Activated naive CD4-positive, alpha-beta T cell (primary cell): ENCODE measurements at regions not wholly inside any gene's neighbourhood (a gene's known extent, or its start where the extent isn't known, plus 50 kb on each side); places are given as distances from the start of the nearest gene placed in this dataset.

ENCODE experiments used
- DNase-seq, 4 experiments: peaks; one replicate each; lab custom pipeline; 2025; lab: John Stamatoyannopoulos, UW

DNA sequence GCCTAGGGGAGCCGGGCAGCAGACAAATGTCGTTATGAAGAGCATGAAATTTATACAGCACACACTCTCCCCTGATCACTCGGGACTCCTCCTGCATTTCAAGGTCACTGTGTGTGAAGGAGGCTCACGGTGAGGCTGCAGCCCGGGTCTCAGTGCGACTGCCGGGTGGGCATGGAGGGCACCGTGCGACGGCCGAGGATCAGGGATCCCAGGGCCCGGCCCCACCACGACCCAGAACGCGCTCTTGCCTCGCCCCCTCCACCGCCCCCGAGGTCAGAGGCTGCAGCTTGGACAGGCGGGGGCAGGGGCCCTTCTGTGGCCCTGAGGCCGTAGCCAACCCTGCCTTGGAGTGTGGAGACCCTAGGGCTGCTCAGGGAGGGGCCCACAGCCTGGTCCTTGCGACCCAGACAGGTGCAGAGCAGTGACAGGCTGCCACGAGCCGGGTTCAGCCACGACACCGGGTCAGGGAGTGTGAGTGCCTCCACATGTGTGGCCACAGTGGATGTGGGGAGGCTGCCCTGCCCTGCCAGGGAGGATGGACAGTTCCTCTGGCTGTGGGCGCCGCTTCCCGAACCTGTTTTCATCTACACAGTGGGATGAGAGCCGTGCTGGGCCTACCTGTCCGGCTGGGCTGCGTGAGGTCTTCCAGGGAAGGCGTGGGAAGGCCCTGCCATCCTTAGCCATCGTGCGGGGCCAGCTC is 89.3 kb upstream of the NKX1-1 start:
- DNase-seq, result no peak

DNA sequence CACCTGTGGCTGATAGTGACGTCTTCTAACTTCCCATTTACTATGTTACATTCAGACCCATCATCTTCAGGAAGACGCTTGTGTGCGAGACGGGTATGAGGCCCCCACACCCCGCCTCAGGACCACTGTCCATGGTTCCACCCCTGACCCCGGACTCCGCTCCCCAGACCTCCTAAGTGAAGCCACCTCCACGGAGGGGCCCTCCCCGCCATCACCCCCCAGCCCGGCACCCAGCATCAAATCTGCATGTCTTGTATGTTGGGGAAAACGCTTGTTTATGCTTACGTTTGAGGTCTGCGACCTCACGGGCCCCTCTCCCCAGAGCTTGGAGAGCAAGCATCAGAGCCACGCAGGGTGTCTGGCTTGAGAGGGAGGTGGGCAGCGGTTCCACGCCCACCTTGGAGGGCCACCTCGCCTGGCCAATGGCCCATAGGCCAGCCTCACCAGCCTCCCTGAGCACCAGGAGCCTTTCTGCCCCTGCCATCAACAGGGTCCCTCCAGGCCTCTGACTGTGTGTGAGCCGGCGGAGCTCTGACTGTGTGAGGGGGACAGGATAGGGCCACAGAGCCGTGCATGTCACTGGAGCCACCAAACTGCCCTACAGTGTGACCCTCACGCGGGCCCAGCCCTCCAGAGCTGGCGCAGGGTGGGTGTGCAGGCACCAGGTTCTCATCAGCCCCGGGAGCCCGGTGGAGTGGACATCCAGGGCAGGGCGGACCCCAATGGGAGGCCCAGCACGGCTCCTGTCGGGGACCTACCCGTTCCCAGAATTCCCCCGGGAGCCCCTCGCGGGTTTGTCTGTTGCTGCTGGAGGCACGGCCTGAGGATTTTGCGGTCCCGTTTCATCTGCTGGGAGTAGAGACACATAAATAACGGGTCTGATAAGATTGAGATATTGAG is 88.4 kb upstream of the NKX1-1 start:
- DNase-seq, result no peak

- DNase-seq, result no peak
These were observed 87.5 kb upstream of the NKX1-1 start for GRCh38 chr4:1493540-1494287.

DNA sequence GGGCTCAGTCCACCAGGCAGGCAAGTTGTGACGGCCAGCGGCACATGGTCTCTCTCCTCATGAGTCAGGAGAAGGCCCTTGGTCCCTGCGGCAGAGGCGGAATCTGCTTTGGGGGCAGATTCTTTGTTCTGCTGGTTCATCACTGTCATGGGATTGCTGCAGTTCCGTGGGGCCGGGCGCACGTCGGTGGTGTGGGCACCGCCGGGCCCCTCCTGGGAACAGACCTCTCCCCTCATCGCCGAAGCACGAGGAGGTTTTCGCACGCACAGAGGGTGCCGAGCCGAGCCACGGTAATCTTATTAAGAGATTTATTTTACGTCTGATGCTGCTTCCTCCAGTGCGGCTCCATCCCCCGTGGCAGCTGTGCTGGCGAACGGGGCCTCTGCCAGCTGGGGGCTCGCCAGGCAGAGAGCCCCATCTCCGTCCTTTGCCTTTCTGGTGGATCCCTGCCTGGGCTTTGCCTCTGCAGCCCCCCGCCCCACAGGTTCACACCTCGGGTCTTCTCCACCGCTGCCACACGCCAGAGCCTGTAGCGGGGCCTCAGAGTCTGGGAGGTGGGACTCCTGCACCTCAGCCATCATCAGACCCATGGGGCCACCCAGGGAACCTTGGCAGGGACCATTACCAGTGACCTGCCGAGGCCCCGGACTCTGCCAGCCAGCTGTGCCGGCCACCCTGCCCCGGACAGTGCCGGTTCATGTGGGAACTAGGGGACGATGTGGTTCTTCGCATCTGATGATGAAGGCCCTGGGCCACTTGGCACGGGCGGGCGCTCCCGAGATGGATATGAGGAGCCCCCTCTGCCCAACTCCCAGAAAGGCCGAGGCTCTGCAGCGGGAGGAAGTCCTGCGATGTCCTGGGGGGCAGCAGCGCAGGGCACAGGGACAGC is 86.7 kb upstream of the NKX1-1 start:
- DNase-seq, result no peak

DNA sequence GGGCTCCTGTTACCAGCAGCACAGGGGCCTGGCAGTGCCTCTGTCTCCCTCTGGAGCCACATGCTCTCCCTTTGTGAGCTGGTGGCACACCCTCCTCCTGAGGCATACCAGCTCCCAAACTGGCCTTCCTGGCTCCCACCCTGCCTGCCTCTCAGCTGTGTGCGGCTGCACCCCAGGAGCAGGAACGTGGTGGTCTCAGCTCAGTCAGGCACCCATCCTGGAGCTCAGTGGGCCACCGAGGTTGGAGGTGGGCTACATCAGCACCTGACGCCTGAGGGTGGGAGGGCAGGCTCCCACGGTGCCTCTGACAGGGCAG is 85.9 kb upstream of the NKX1-1 start:
- no peak for DNase-seq

- DNase-seq, result no peak
These were observed 85.3 kb upstream of the NKX1-1 start for GRCh38 chr4:1491328-1492141.

GRCh38 chr4:1490654-1491327 is 84.5 kb upstream of the NKX1-1 start:
- no peak for DNase-seq

DNA sequence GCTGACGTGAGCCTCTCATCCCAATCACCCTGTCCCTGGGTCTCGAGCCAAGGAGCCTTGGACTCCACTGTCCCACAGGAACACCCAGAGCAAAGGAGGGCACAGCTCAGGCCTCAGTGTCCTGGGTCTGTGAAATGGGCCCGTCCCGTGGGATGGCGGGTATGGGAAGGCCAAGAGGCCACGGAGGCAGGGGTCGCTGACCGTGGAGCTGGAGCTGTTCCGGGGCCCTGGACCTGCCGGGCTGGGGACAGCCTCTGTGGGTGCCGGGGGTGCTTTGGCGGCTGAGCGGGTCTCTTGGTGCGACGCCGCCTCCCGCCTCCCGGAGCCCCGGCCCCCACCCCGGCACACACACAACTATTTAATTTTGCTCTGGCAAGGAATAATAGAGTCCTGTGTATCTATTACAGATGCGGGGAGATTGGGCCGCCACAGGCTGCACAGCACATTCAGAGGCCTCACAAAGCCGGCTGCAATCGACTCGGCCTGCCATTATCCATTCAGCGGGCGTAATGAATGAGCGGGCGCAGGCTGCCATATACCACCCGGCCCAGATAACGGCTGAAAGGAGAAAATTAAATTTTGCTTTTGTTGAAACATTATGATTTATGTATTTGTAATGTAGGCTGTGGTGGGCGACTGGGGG is 83.9 kb upstream of the NKX1-1 start:
- DNase-seq, result no peak

DNA sequence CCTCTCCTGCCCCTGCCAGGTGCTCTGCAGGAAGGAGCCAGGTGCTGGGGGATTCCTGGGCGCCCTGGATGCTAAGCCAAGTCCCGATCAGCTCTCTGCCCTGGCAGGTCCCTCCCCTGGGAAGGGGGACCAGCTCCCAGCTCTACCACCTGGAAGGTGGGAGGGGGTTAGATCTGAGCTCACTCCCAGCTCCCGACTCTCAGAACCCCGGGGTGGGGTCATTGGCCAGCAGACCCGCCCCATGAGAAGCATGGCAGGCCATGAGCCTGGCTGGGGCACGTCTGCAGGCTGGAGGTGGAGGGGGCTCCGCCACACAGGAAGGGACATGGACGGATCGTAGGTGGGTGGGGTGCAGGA is 83.4 kb upstream of the NKX1-1 start:
- DNase-seq, result no peak

DNA sequence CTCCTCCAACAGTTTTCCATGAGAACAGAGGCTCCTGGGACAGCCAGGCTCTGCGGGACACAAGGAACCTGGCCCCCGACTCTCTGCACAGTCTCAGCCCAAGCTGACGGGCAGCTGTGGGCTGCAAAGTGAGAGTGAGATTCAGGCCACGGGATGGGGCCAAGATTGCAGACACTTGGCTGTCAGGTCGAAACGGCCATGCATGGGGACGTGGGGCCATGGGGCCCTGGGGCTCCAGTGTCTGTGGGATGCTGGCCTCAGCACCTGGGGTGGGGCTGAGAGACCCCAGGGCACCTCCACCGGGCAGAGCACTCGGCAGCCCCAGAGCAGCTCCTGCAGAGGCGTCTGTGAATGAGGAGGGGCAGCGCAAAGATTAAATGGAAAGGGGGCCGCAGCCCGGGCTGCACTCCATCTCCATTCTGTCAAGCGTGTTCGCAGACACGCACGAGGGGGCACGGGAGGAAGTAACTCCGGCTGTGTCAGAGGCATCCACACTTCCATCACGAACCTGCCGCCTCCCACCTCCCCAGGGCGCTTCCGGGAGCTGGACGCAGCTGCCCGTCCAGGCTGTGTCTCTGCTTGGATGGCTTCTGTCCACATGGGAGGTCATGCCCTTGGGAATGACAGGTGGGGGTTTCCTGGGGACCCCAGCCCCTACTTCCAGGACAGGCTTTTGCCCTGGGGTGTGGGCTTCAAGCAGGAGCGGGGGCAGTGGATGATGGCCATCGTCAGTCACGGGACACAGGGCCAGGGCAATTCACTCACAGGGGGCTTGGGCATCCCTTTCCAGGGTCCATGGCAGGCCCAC is 82.8 kb upstream of the NKX1-1 start:
- no peak for DNase-seq

- DNase-seq, result no peak
These were observed 82.1 kb upstream of the NKX1-1 start for GRCh38 chr4:1488357-1488756.

DNA sequence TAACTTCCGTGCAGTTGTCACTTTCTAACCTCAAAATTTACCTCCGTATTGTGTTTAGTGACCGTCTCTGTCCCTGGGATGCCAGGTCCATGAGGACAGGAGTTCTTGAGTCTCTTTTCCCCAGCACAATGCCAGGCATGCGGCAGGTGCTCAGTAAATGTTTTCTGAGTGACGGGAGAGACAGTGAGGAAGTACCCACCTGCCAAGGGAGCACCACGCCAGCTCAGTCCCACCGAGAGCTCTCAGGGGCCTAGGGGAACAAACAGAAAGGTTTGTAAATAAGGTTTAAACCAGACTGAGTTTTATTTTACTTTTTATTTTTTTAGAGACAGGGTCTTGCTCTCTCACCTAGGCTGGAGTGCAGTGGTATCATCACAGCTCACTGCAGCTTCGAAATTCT is 81.5 kb upstream of the NKX1-1 start:
- DNase-seq, result no peak

- DNase-seq, result no peak
These were observed 80.9 kb upstream of the NKX1-1 start for GRCh38 chr4:1487106-1487505.

DNA sequence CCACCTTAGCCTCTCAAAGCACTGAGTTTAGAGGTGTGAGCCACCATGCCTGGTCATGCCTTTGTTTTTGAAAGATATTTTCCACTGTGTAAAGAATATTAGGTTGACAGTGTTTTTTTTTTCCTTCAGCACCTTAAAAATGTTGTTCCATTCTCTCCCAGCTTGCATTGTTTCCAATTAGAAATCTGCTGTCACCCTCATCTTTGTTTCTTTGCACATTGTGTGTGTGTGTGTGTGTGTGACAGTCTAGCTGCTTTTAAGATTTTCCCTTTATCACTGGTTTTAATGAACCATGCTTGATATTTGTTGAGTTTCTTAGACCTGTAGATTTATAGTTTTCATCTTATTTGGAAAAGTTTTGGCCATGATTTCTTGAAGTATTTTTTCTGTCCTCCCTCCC is 79.0 kb upstream of the NKX1-1 start:
- DNase-seq, result no peak

GRCh38 chr4:1480720-1481119 is 74.5 kb upstream of the NKX1-1 start:
- no peak for DNase-seq

- DNase-seq, result no peak
These were observed 73.2 kb upstream of the NKX1-1 start for GRCh38 chr4:1479454-1479853.

GRCh38 chr4:1478766-1479355 is 72.6 kb upstream of the NKX1-1 start:
- DNase-seq, result no peak

DNA sequence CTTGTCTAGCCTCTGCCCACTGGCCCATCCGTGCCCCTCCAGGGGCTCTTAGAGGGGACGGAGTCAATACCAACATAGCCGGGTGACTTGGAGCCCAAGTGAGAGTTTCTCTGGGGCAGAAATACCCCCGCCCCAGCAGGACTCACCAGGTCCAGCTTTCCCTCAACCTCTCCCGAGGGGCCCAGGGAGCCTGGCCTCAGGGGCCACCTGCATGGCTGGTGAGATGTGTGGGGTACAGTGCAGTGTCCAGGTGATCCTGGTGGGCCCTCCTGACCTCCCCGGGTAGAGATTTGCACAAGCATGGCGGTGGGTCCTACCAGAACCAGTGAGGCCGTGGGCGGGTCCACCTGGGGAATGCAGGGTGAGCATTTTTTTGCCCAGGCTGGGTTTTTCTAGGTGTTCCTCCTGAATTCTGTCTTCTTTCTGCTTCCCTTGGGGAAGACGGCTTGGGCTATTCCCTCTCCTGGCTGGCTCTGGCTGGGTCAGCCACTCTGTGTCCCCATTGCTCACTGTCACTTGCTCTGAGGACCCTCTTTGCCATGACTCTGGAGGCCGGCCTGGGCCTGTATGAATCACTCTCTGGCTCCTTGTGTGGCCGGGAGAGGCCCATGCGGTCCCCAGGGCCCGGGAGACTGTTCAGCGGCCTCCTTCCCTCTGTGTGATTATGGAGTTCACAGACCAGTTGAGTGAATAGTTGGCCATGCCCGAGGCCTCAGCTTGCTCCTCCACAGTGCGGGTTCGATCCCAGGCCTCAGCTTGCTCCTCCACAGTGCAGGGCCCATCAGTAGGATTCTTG is 71.0 kb upstream of the NKX1-1 start:
- no peak for DNase-seq
